ENCODE measurements at regions not wholly inside any gene's neighbourhood (a gene's known extent, or its start where the extent isn't known, plus 50 kb on each side); places are given as distances from the start of the nearest gene placed in this dataset.
A peak's percentile ranks its signal among the peaks of the same experiment; 100 is the strongest.

- Histone ChIP-seq H3K9me3 (no peaks in the 10 kb centered on the region), H3K27me3 (no peaks in the 10 kb centered on the region), H3K36me3 (no peaks in the 10 kb centered on the region), H3K4me3 (no peak overlapping the region), H3K4me1 (no peaks in the 10 kb centered on the region), H3K27ac (no peak overlapping the region)
- intact Hi-C loops (cut with DNase I): no loop called here
- no peak for DNase-seq
- TF ChIP-seq CTCF (IDR thresholded peaks at IDR 0.05): no peak
- no peak for ATAC-seq
Observed at GRCh38 chr4:133891011-133891410, 310.6 kb downstream of the PABPC4L start.

GRCh38 chr4:133887723-133888122 is 313.9 kb downstream of the PABPC4L start:
- no peaks in the 10 kb centered on the region for H3K4me1 ChIP-seq
- intact Hi-C loops (cut with DNase I): no loop called here
- no peak overlapping the region for H3K4me3 ChIP-seq
- ATAC-seq (no peak), DNase-seq (no peak)
- no peak for TF ChIP-seq CTCF (IDR thresholded peaks at IDR 0.05)
- H3K9me3 ChIP-seq: no peaks in the 10 kb centered on the region
- no peaks in the 10 kb centered on the region for H3K36me3 ChIP-seq
- H3K27ac ChIP-seq: no peak overlapping the region
- H3K27me3 ChIP-seq: no peaks in the 10 kb centered on the region

- H3K27me3 ChIP-seq: no peaks in the 10 kb centered on the region
- intact Hi-C loops (cut with DNase I): no loop called here
- DNase-seq (no peak), ATAC-seq (no peak)
- no peak for TF ChIP-seq CTCF (IDR thresholded peaks at IDR 0.05)
- H3K9me3 ChIP-seq: no peaks in the 10 kb centered on the region
- H3K27ac ChIP-seq: no peak overlapping the region
- no peak overlapping the region for H3K4me3 ChIP-seq
- H3K4me1 ChIP-seq: no peaks in the 10 kb centered on the region
- H3K36me3 ChIP-seq: no peaks in the 10 kb centered on the region
Observed at GRCh38 chr4:133869486-133869885, 332.1 kb downstream of the PABPC4L start.

- H3K4me1 ChIP-seq: no peaks in the 10 kb centered on the region
- H3K9me3 ChIP-seq: no peaks in the 10 kb centered on the region
- DNase-seq (no peak), ATAC-seq (no peak)
- no peak overlapping the region for H3K4me3 ChIP-seq
- H3K27ac ChIP-seq: no peak overlapping the region
- intact Hi-C loops (cut with DNase I): no loop called here
- H3K36me3 ChIP-seq: no peaks in the 10 kb centered on the region
- H3K27me3 ChIP-seq: no peaks in the 10 kb centered on the region
- TF ChIP-seq CTCF (IDR thresholded peaks at IDR 0.05): no peak
Observed at GRCh38 chr4:133868856-133869255, 332.7 kb downstream of the PABPC4L start.

- no peak for TF ChIP-seq CTCF (IDR thresholded peaks at IDR 0.05)
- no peaks in the 10 kb centered on the region for H3K27me3 ChIP-seq
- peak in 1 of 4 donors; percentile 36 for DNase-seq
- peak; percentile 85 for ATAC-seq
- no peaks in the 10 kb centered on the region for H3K4me1 ChIP-seq
- no peaks in the 10 kb centered on the region for H3K36me3 ChIP-seq
- no peaks in the 10 kb centered on the region for H3K9me3 ChIP-seq
- H3K27ac ChIP-seq: no peak overlapping the region
- H3K4me3 ChIP-seq: no peak overlapping the region
- intact Hi-C loops (cut with DNase I): no loop called here
Observed at GRCh38 chr4:133866328-133866699, 335.3 kb downstream of the PABPC4L start.
